Nephron (organoid): ENCODE measurements at regions not wholly inside any gene's neighbourhood (a gene's known extent, or its start where the extent isn't known, plus 50 kb on each side); places are given as distances from the start of the nearest gene placed in this dataset.

Source experiments
- H3K27ac Mint-ChIP-seq, 3 experiments: 2 replicates each; pipeline ENCODE4 v1.8.0; 2020; ENCODE audit warnings: mixed read lengths in 3 of 3, mild to moderate bottlenecking in 2 of 3, moderate library complexity in 1 of 3
- H3K27me3 Mint-ChIP-seq: 2 replicates; pipeline ENCODE4 v1.8.0; 2021; ENCODE audit warnings: low read depth, mild to moderate bottlenecking, moderate library complexity, mixed read lengths
- H3K36me3 Mint-ChIP-seq: 2 replicates; pipeline ENCODE4 v1.8.0; 2020; ENCODE audit warnings: low read depth, mixed read lengths
- H3K4me1 Mint-ChIP-seq: 2 replicates; pipeline ENCODE4 v1.8.0; 2020; ENCODE audit warnings: mixed read lengths
- H3K4me3 Mint-ChIP-seq, 3 experiments: 2 replicates each; pipeline ENCODE4 v1.8.0; 2020; ENCODE audit warnings: mild to moderate bottlenecking in 3 of 3, mixed read lengths in 3 of 3, moderate library complexity in 2 of 3
- H3K9me3 Mint-ChIP-seq: 2 replicates; pipeline ENCODE4 v1.8.0; 2020; ENCODE audit warnings: mixed read lengths
- CTCF ChIP-seq, 3 experiments: fragments of 200-600 bp; sonication (generic); IDR thresholded peaks; one replicate each; pipeline ENCODE4 v1.5.0; 2021; ENCODE audit warnings: antibody characterized with exemption in 3 of 3; ENCODE audit not compliant: unreplicated experiment in 3 of 3

GRCh38 chr14:97527993-97528392, 730.8 kb downstream of the VRK1 start:
- Mint-ChIP-seq H3K27me3 (peaks cover 8% of the 10 kb centered on the region), H3K9me3 (no peaks in the 10 kb centered on the region)

GRCh38 chr14:97532052-97532451, 734.9 kb downstream of the VRK1 start:
- TF ChIP-seq CTCF (IDR thresholded peaks at IDR 0.05; ENCODE audit: unreplicated experiment in 3 of 3), result no peak
- Mint-ChIP-seq H3K9me3 (peaks cover 3% of the 10 kb centered on the region), H3K36me3 (no peaks in the 10 kb centered on the region), H3K4me3 (no peak overlapping the region), H3K4me1 (no peaks in the 10 kb centered on the region), H3K27ac (no peak overlapping the region), H3K27me3 (peaks cover 8% of the 10 kb centered on the region)

More at GRCh38 chr14:97527993-97528392, 730.8 kb downstream of the VRK1 start:
- no peak for TF ChIP-seq CTCF (IDR thresholded peaks at IDR 0.05; ENCODE audit: unreplicated experiment in 3 of 3)
- H3K36me3 Mint-ChIP-seq, result no peaks in the 10 kb centered on the region
- no peaks in the 10 kb centered on the region for H3K4me1 Mint-ChIP-seq
- H3K27ac Mint-ChIP-seq, result no peak overlapping the region
- H3K4me3 Mint-ChIP-seq, result no peak overlapping the region

- peaks cover 8% of the 10 kb centered on the region for H3K27me3 Mint-ChIP-seq
- no peak overlapping the region for H3K4me3 Mint-ChIP-seq
- peaks cover 3% of the 10 kb centered on the region for H3K9me3 Mint-ChIP-seq
- no peak overlapping the region for H3K27ac Mint-ChIP-seq
- TF ChIP-seq CTCF (IDR thresholded peaks at IDR 0.05; ENCODE audit: unreplicated experiment in 3 of 3), result no peak
- H3K36me3 Mint-ChIP-seq, result no peaks in the 10 kb centered on the region
- no peaks in the 10 kb centered on the region for H3K4me1 Mint-ChIP-seq
These were observed 739.2 kb downstream of the VRK1 start for GRCh38 chr14:97536421-97536820.

- H3K27me3 Mint-ChIP-seq, result peaks cover 11% of the 10 kb centered on the region
- no peak overlapping the region for H3K4me3 Mint-ChIP-seq
- H3K9me3 Mint-ChIP-seq, result no peaks in the 10 kb centered on the region
- H3K36me3 Mint-ChIP-seq, result no peaks in the 10 kb centered on the region
- TF ChIP-seq CTCF (IDR thresholded peaks at IDR 0.05; ENCODE audit: unreplicated experiment in 3 of 3), result no peak
- no peaks in the 10 kb centered on the region for H3K4me1 Mint-ChIP-seq
- H3K27ac Mint-ChIP-seq, result no peak overlapping the region
These were observed 741.7 kb downstream of the VRK1 start for GRCh38 chr14:97538749-97539410.

- no peak for TF ChIP-seq CTCF (IDR thresholded peaks at IDR 0.05; ENCODE audit: unreplicated experiment in 3 of 3)
- Mint-ChIP-seq H3K36me3 (no peaks in the 10 kb centered on the region), H3K4me1 (no peaks in the 10 kb centered on the region), H3K27ac (no peak overlapping the region), H3K9me3 (no peaks in the 10 kb centered on the region), H3K4me3 (no peak overlapping the region), H3K27me3 (peaks cover 11% of the 10 kb centered on the region)
These were observed 742.2 kb downstream of the VRK1 start for GRCh38 chr14:97539411-97539795.

- no peaks in the 10 kb centered on the region for H3K9me3 Mint-ChIP-seq
- H3K27ac Mint-ChIP-seq, result no peak overlapping the region
These were observed 742.7 kb downstream of the VRK1 start for GRCh38 chr14:97539884-97540283.

More at GRCh38 chr14:97539884-97540283, 742.7 kb downstream of the VRK1 start:
- H3K36me3 Mint-ChIP-seq, result no peaks in the 10 kb centered on the region
- TF ChIP-seq CTCF (IDR thresholded peaks at IDR 0.05; ENCODE audit: unreplicated experiment in 3 of 3), result no peak
- H3K4me1 Mint-ChIP-seq, result no peaks in the 10 kb centered on the region
- H3K4me3 Mint-ChIP-seq, result no peak overlapping the region
- H3K27me3 Mint-ChIP-seq, result peaks cover 9% of the 10 kb centered on the region
